Endodermal cell (in vitro differentiated cells): ENCODE measurements at regions not wholly inside any gene's neighbourhood (a gene's known extent, or its start where the extent isn't known, plus 50 kb on each side); places are given as distances from the start of the nearest gene placed in this dataset.

Experiments
- DNase-seq: peaks from one replicate; pipeline ENCODE4 v3.0.0-alpha.2; 2017
- H3K27ac ChIP-seq: 2 replicates; pipeline ENCODE4 v1.5.1; 2013; ENCODE audit warnings: mild to moderate bottlenecking, low read depth, low read length, moderate library complexity
- H3K27me3 ChIP-seq: 2 replicates; pipeline ENCODE4 v1.6.1; 2013; ENCODE audit warnings: mild to moderate bottlenecking, low read length, moderate library complexity; ENCODE audit not compliant: insufficient read depth, control insufficient read depth, poor library complexity, severe bottlenecking
- H3K36me3 ChIP-seq: 2 replicates; pipeline ENCODE4 v1.7.0; 2013; ENCODE audit warnings: mild to moderate bottlenecking, low read length, moderate library complexity; ENCODE audit not compliant: control insufficient read depth, insufficient read depth
- H3K4me1 ChIP-seq: one replicate; pipeline ENCODE4 v1.7.0; 2013; ENCODE audit warnings: low read length; ENCODE audit not compliant: control insufficient read depth, insufficient read depth
- H3K4me3 ChIP-seq: 2 replicates; pipeline ENCODE4 v1.5.1; 2013; ENCODE audit warnings: mild to moderate bottlenecking, low read length, moderate library complexity
- H3K9ac ChIP-seq: 2 replicates; pipeline ENCODE4 v1.6.1; 2013; ENCODE audit warnings: mild to moderate bottlenecking, low read length, moderate library complexity; ENCODE audit not compliant: poor library complexity, severe bottlenecking; ENCODE audit errors: extremely low read depth
- H3K9me3 ChIP-seq: 2 replicates; pipeline ENCODE4 v1.6.1; 2013; ENCODE audit warnings: mild to moderate bottlenecking, low read length, moderate library complexity; ENCODE audit not compliant: control insufficient read depth
- H3K27ac Mint-ChIP-seq: 2 replicates; pipeline ENCODE4 v1.8.0; 2020; ENCODE audit warnings: mixed read lengths
- H3K27me3 Mint-ChIP-seq: 2 replicates; pipeline ENCODE4 v1.8.0; 2021; ENCODE audit warnings: mild to moderate bottlenecking, mixed read lengths; ENCODE audit not compliant: insufficient read depth
- H3K36me3 Mint-ChIP-seq: 2 replicates; pipeline ENCODE4 v1.8.0; 2020; ENCODE audit warnings: low read depth, mixed read lengths
- H3K4me1 Mint-ChIP-seq: 2 replicates; pipeline ENCODE4 v1.8.0; 2020; ENCODE audit warnings: mixed read lengths
- H3K4me3 Mint-ChIP-seq: 2 replicates; pipeline ENCODE4 v1.8.0; 2020; ENCODE audit warnings: mild to moderate bottlenecking, moderate library complexity, mixed read lengths
- H3K9me3 Mint-ChIP-seq: 2 replicates; pipeline ENCODE4 v1.8.0; 2020; ENCODE audit warnings: mild to moderate bottlenecking, mixed read lengths
- WGBS, 2 experiments: methylation state at CpG; one replicate each; pipeline versions ENCODE4 v1.1.5 to v1.1.7; 2013; ENCODE audit warnings: missing lambda C conversion rate in 2 of 2, mixed read lengths in 1 of 2; ENCODE audit not compliant: insufficient coverage in 1 of 2, insufficient read length in 1 of 2; 5-methylcytosine and 5-hydroxymethylcytosine counted together
- TF ChIP-seq, protein P1 (sequence below): fragments of 200-600 bp; sonication (generic); conservative IDR thresholded peaks from 2 replicates; pipeline ENCODE4 v1.5.0; 2021; ENCODE audit warnings: antibody characterized with exemption, mild to moderate bottlenecking

DNA sequence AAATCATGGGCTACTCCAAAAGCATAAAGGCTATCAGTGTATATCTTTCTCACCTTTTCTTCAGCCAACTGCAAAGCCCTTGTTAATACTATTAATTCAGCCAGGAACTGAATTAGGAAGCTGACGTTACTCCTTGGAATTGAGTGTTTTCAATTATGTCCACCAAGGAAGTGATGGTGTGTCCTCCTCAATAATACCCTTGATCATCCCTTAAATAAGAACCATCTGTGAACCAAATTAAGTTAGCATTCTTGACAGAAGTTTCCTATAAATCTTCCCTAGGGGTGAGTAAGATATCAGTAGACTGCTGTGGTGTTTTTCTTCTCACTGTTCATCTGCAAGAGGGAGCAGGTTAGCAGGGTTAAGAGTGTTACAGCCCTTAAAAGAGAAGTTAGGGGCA, 252.3 kb upstream of the AVPR1A start:
- no peak overlapping the region for H3K27ac Mint-ChIP-seq
- no peak for DNase-seq
- H3K9me3 ChIP-seq, result peaks cover 13% of the 10 kb centered on the region

DNA sequence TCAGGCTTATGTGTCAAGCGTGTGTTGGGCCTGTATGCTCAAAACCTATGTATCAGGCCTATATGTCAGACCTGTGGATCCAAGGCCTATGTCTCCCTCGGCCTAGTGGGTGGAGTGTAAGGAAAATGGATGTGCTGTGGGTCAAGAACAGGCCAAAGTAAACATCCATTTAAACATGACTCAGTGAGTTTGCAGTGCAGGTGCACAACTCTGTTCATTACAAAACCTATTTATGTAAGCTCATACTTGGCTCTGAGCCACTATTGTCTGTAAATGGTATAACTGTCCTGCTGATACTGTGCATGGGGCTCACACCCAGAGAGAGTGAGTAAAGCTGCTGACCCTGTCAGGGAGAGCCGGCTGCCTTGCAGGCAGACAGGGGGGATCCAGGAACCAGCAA, 249.7 kb upstream of the AVPR1A start:
- no peaks in the 10 kb centered on the region for H3K9me3 ChIP-seq
- H3K4me1 ChIP-seq, result no peaks in the 10 kb centered on the region
- 67 to 90% methylated on average over 1 to 3 of the region's 3 CpGs for WGBS, 2 experiments
- no peak overlapping the region for H3K4me3 ChIP-seq
- no peaks in the 10 kb centered on the region for H3K36me3 ChIP-seq
- no peak overlapping the region for H3K27ac ChIP-seq
- H3K9ac ChIP-seq, result no peak overlapping the region
- Mint-ChIP-seq H3K4me3 (no peak overlapping the region), H3K36me3 (no peaks in the 10 kb centered on the region), H3K27me3 (no peaks in the 10 kb centered on the region), H3K4me1 (peaks cover 2% of the 10 kb centered on the region), H3K27ac (no peak overlapping the region), H3K9me3 (peaks cover 21% of the 10 kb centered on the region)
- TF ChIP-seq, protein P1, sequence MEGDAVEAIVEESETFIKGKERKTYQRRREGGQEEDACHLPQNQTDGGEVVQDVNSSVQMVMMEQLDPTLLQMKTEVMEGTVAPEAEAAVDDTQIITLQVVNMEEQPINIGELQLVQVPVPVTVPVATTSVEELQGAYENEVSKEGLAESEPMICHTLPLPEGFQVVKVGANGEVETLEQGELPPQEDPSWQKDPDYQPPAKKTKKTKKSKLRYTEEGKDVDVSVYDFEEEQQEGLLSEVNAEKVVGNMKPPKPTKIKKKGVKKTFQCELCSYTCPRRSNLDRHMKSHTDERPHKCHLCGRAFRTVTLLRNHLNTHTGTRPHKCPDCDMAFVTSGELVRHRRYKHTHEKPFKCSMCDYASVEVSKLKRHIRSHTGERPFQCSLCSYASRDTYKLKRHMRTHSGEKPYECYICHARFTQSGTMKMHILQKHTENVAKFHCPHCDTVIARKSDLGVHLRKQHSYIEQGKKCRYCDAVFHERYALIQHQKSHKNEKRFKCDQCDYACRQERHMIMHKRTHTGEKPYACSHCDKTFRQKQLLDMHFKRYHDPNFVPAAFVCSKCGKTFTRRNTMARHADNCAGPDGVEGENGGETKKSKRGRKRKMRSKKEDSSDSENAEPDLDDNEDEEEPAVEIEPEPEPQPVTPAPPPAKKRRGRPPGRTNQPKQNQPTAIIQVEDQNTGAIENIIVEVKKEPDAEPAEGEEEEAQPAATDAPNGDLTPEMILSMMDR, result no peak
- no peak for DNase-seq
- H3K27me3 ChIP-seq, result no peaks in the 10 kb centered on the region

More for the DNA sequence above, 252.3 kb upstream of the AVPR1A start:
- no peaks in the 10 kb centered on the region for H3K27me3 ChIP-seq
- H3K4me1 ChIP-seq, result no peaks in the 10 kb centered on the region
- Mint-ChIP-seq H3K4me1 (peaks cover 5% of the 10 kb centered on the region), H3K4me3 (no peak overlapping the region), H3K9me3 (peaks cover 29% of the 10 kb centered on the region), H3K27me3 (no peaks in the 10 kb centered on the region), H3K36me3 (no peaks in the 10 kb centered on the region)
- TF ChIP-seq, protein P1, result no peak
- no peak overlapping the region for H3K27ac ChIP-seq
- H3K36me3 ChIP-seq, result no peaks in the 10 kb centered on the region
- 60 to 67% methylated on average over 1 of the region's 1 CpG for WGBS, 2 experiments
- H3K9ac ChIP-seq, result no peak overlapping the region
- H3K4me3 ChIP-seq, result no peak overlapping the region

DNA sequence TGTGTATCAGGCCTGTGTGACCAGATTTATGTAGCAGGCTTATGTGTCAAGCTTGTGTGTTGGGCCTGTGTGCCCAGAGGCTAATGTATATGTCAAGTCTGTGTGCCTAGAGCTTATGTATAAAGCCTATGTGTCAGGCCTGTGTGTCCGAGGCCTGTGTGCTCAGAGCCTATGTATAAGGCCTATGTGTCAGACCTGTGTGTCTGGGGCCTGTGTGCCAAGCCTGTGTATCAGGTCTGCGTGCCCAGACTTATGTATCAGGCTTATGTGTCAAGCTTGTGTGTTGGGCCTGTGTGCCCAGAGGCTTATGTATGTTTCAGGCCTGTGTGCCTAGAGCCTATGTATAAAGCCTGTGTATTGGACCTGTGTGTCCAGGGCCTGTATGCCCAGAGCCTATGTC, 249.3 kb upstream of the AVPR1A start:
- H3K4me3 ChIP-seq, result no peak overlapping the region
- Mint-ChIP-seq H3K27ac (no peak overlapping the region), H3K9me3 (peaks cover 17% of the 10 kb centered on the region), H3K36me3 (no peaks in the 10 kb centered on the region), H3K4me1 (peaks cover 2% of the 10 kb centered on the region), H3K27me3 (no peaks in the 10 kb centered on the region), H3K4me3 (no peak overlapping the region)
- H3K27me3 ChIP-seq, result no peaks in the 10 kb centered on the region
- H3K9me3 ChIP-seq, result no peaks in the 10 kb centered on the region
- no peaks in the 10 kb centered on the region for H3K4me1 ChIP-seq
- TF ChIP-seq, protein P1, result no peak
- no peak overlapping the region for H3K9ac ChIP-seq
- no peak overlapping the region for H3K27ac ChIP-seq
- no peaks in the 10 kb centered on the region for H3K36me3 ChIP-seq
- 80 to 94% methylated on average over 1 to 2 of the region's 2 CpGs for whole genome bisulfite sequencing, 2 experiments
- DNase-seq, result no peak
